OCI-LY3 (cell line): ENCODE measurements at regions not wholly inside any gene's neighbourhood (a gene's known extent, or its start where the extent isn't known, plus 50 kb on each side); places are given as distances from the start of the nearest gene placed in this dataset.

Experiments used
- H2AFZ ChIP-seq: fragments of 200-600, 300-600 bp; shearing (Covaris generic); 2 replicates; pipeline ENCODE4 v1.6.0; 2014; ENCODE audit warnings: antibody characterized with exemption, low read depth, low read length
- H3K27ac ChIP-seq: fragments of 200-600, 300-600 bp; sonication (generic); 2 replicates; pipeline ENCODE4 v1.5.1; 2014; ENCODE audit warnings: mild to moderate bottlenecking, low read length, moderate library complexity, mixed read lengths
- H3K27me3 ChIP-seq: fragments of 200-600, 300-600 bp; sonication (generic); 2 replicates; pipeline ENCODE4 v1.6.1; 2014; ENCODE audit warnings: low read depth, low read length, mixed read lengths
- H3K36me3 ChIP-seq: fragments of 200-600, 300-600 bp; sonication (generic); replicated peaks from 2 replicates; pipeline ENCODE3; 2014; ENCODE audit warnings: low read depth, low read length, mixed read lengths
- H3K4me1 ChIP-seq: fragments of 300-600, 200-600 bp; sonication (generic); 2 replicates; pipeline ENCODE4 v1.6.1; 2014; ENCODE audit warnings: low read length, mixed read lengths
- H3K4me2 ChIP-seq: fragments of 200-600, 300-600 bp; sonication (generic); 2 replicates; pipeline ENCODE4 v1.6.1; 2014; ENCODE audit warnings: low read length, mixed read lengths
- H3K4me3 ChIP-seq: fragments of 300-600, 200-600 bp; sonication (generic); 2 replicates; pipeline ENCODE4 v1.5.1; 2014; ENCODE audit warnings: antibody characterized with exemption, mild to moderate bottlenecking, low read length, moderate library complexity
- H3K79me2 ChIP-seq: fragments of 300-600, 200-600 bp; shearing (Covaris generic); 2 replicates; pipeline ENCODE4 v1.6.1; 2014; ENCODE audit warnings: mild to moderate bottlenecking, low read length, mixed read lengths
- H3K9ac ChIP-seq: fragments of 300-600, 200-600 bp; shearing (Covaris generic); 2 replicates; pipeline ENCODE4 v1.6.0; 2014; ENCODE audit warnings: mild to moderate bottlenecking, low read length, moderate library complexity
- H3K9me3 ChIP-seq: fragments of 200-600, 300-600 bp; shearing (Covaris generic); 2 replicates; pipeline ENCODE4 v1.6.1; 2014; ENCODE audit warnings: low read length, mixed read lengths; ENCODE audit not compliant: insufficient read depth
- H4K20me1 ChIP-seq: fragments of 200-600, 300-600 bp; sonication (generic); 2 replicates; pipeline ENCODE4 v1.6.1; 2016; ENCODE audit warnings: low read length, mixed read lengths; ENCODE audit not compliant: insufficient read depth
- EZH2phosphoT487 ChIP-seq: fragments of 200-600 bp; shearing (Covaris generic); IDR thresholded peaks from 2 replicates; pipeline ENCODE4 v1.6.1; 2018; ENCODE audit warnings: antibody characterized with exemption, mixed run types, low read depth
- TF ChIP-seq, protein P1 (sequence below): fragments of 200-600, 300-600 bp; sonication (generic); IDR thresholded peaks from 2 replicates; pipeline ENCODE4 v1.5.1; 2014; ENCODE audit warnings: antibody characterized with exemption, low read length, low read depth

DNA sequence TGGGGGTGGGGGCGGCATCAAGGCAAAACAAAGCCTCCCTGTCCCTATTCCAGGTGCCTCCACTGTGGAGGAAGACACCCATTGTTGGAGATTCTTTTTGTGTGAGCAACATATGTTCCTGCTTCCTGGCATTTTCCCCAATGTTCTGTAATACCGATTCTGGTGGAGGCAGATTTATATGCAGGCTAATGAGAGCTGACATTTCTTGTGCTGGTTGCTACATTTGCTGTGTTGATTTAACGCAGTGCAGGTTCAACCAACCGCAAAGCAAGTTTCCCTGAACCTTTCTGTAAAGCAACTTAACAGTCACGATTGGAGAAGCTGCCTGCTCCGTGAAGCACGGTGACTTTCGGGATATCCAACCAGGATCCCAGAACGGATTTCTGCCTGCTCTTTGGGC, 260.5 kb downstream of the CBLN1 start:
- no peaks in the 10 kb centered on the region for H3K36me3 ChIP-seq
- peaks cover 8% of the 10 kb centered on the region for H3K27me3 ChIP-seq
- no peaks in the 10 kb centered on the region for H3K9me3 ChIP-seq
- no peaks in the 10 kb centered on the region for H3K79me2 ChIP-seq
- H3K27ac ChIP-seq, result no peak overlapping the region
- H3K4me3 ChIP-seq, result no peak overlapping the region
- no peaks in the 10 kb centered on the region for H3K4me1 ChIP-seq
- no peak for TF ChIP-seq EZH2phosphoT487
- no peak overlapping the region for H2AFZ ChIP-seq
- no peak overlapping the region for H3K9ac ChIP-seq
- no peak overlapping the region for H3K4me2 ChIP-seq
- H4K20me1 ChIP-seq, result no peaks in the 10 kb centered on the region

DNA sequence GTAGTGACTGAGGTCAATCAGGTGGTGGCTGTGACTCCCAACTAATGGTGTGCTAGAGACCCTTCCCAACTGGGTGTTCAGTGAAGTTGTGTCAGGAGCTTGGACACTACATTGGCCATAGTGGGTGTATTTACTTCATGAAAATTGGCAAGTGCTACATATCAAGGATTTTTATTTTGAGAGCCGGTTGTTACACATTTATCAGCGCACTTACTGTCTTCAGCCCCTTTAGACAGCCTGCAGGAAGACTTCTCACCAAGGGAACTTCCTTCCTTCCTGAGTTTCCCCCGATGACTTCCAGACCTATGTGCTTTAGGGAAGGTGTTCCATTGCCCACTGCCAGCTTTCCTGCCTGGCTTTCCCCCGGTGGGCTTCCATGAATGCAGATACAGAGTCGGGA, 261.2 kb downstream of the CBLN1 start:
- Histone ChIP-seq H2AFZ (no peak overlapping the region), H4K20me1 (no peaks in the 10 kb centered on the region), H3K4me1 (no peaks in the 10 kb centered on the region), H3K36me3 (no peaks in the 10 kb centered on the region), H3K9ac (no peak overlapping the region), H3K27me3 (peaks cover 8% of the 10 kb centered on the region), H3K79me2 (no peaks in the 10 kb centered on the region), H3K27ac (no peak overlapping the region), H3K9me3 (no peaks in the 10 kb centered on the region), H3K4me3 (no peak overlapping the region), H3K4me2 (no peak overlapping the region)
- TF ChIP-seq, protein P1, sequence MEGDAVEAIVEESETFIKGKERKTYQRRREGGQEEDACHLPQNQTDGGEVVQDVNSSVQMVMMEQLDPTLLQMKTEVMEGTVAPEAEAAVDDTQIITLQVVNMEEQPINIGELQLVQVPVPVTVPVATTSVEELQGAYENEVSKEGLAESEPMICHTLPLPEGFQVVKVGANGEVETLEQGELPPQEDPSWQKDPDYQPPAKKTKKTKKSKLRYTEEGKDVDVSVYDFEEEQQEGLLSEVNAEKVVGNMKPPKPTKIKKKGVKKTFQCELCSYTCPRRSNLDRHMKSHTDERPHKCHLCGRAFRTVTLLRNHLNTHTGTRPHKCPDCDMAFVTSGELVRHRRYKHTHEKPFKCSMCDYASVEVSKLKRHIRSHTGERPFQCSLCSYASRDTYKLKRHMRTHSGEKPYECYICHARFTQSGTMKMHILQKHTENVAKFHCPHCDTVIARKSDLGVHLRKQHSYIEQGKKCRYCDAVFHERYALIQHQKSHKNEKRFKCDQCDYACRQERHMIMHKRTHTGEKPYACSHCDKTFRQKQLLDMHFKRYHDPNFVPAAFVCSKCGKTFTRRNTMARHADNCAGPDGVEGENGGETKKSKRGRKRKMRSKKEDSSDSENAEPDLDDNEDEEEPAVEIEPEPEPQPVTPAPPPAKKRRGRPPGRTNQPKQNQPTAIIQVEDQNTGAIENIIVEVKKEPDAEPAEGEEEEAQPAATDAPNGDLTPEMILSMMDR, result no peak

DNA sequence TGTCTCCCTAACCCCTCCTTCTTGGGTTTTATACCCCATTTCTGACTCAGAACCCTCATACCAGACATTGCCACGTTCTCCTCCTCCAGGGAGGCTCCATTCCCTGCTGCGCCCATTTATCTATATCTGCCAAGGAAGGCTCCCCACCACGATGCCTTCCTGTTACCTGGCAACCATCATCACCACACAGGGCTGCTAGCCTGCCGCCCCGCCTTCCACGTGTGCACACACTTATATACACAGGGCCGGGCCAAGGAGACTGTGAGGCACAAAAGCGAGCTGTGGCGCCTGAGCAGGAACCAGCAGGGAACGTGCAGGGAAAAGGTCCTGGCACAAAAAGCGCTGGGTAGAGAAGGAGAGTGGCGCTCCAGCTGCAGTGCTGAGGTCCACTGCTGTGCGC, 261.8 kb downstream of the CBLN1 start:
- Histone ChIP-seq H3K36me3 (no peaks in the 10 kb centered on the region), H3K27ac (no peak overlapping the region), H3K4me3 (no peak overlapping the region), H3K4me1 (no peaks in the 10 kb centered on the region), H2AFZ (no peak overlapping the region), H3K9ac (no peak overlapping the region), H3K79me2 (no peaks in the 10 kb centered on the region), H3K27me3 (peaks cover 8% of the 10 kb centered on the region), H4K20me1 (no peaks in the 10 kb centered on the region), H3K4me2 (no peak overlapping the region), H3K9me3 (no peaks in the 10 kb centered on the region)
- TF ChIP-seq EZH2phosphoT487, result no peak
- TF ChIP-seq, protein P1, result no peak

DNA sequence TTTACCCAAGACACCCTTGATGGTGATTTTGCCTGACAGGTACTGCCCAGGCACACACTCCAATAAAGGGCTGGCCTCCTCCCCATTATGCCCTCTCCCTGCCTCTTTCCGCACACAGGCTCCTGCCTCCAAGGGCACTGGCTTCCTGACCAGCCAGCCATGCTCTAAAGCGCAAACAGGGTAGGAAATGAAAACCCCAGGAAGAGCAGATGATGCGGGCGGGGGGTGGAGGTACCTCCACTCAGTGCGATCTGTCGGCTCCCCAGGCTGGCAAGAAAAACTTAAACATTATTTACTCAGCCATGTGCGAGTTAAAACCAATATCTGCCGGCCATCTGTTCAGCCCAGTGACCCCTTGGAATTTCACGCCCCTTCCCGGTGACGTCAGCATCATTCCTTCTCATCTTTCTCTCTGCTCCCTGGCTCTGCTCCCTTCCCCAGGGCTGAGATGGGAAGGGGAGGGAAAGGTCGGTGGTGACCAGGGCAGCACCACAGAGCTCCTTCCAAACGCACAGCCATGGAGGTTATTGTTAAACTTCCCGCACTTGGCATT, 262.5 kb downstream of the CBLN1 start:
- Histone ChIP-seq H2AFZ (no peak overlapping the region), H3K27ac (no peak overlapping the region), H3K9ac (no peak overlapping the region), H3K4me2 (no peak overlapping the region), H3K36me3 (no peaks in the 10 kb centered on the region), H3K9me3 (no peaks in the 10 kb centered on the region), H3K4me3 (no peak overlapping the region), H4K20me1 (no peaks in the 10 kb centered on the region), H3K79me2 (no peaks in the 10 kb centered on the region), H3K4me1 (no peaks in the 10 kb centered on the region), H3K27me3 (peaks cover 8% of the 10 kb centered on the region)
- no peak for TF ChIP-seq EZH2phosphoT487
- TF ChIP-seq, protein P1, result no peak
